PFSK-1 (cell line): ENCODE measurements at regions not wholly inside any gene's neighbourhood (a gene's known extent, or its start where the extent isn't known, plus 50 kb on each side); places are given as distances from the start of the nearest gene placed in this dataset.

Experiments used
- FOXP2 ChIP-seq: optimal IDR thresholded peaks from 2 replicates; pipeline ENCODE3; 2011; ENCODE audit warnings: borderline replicate concordance, control low read depth, inconsistent platforms; ENCODE audit not compliant: insufficient read depth; ENCODE audit errors: extremely low read length, extremely low read depth
- POLR2AphosphoS5 ChIP-seq: IDR thresholded peaks from 2 replicates; pipeline ENCODE4 v1.6.1; 2012; ENCODE audit warnings: low read depth, mild to moderate bottlenecking, control low read depth, low read length, moderate library complexity
- SIN3A ChIP-seq: IDR thresholded peaks from 2 replicates; pipeline ENCODE4 v1.6.1; 2012; ENCODE audit warnings: mild to moderate bottlenecking, low read length, moderate library complexity, borderline replicate concordance; ENCODE audit not compliant: insufficient read depth
- TAF1 ChIP-seq: IDR thresholded peaks from 2 replicates; pipeline ENCODE4 v1.6.1; 2012; ENCODE audit warnings: low read length, control low read depth, borderline replicate concordance; ENCODE audit not compliant: insufficient read depth
- TF ChIP-seq, protein P1 (sequence below), 2 experiments: IDR thresholded peaks; 2 replicates each; pipeline versions ENCODE4 v1.6.1 to v1.8.0; 2011 to 2012; ENCODE audit warnings: low read depth in 2 of 2, low read length in 2 of 2, control low read depth in 1 of 2, inconsistent platforms in 1 of 2, mild to moderate bottlenecking in 1 of 2, moderate library complexity in 1 of 2; ENCODE audit not compliant: insufficient read depth in 1 of 2

DNA sequence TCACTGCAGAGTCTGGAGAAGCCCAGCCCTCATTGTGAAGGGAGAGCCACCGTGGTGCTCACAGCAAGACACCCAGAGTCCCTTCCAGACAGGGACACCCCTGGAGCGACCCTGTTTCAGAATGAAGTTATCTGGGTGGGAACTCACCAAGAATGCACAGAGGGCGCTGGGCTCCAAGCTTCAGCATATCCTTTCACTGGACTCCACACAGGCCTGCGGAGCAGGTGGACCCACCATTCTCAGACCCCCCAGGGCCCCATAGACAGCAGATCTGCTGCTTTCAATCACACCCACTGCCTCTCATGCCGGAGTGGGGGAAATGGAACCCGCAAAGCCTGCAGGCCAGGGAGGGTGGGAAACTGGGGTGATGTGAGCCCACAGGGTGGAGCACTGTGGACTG, 87.8 kb downstream of the RRM2 start:
- TF ChIP-seq POLR2AphosphoS5 (no peak), TAF1 (no peak), FOXP2 (no peak), SIN3A (no peak)
- TF ChIP-seq, protein P1, sequence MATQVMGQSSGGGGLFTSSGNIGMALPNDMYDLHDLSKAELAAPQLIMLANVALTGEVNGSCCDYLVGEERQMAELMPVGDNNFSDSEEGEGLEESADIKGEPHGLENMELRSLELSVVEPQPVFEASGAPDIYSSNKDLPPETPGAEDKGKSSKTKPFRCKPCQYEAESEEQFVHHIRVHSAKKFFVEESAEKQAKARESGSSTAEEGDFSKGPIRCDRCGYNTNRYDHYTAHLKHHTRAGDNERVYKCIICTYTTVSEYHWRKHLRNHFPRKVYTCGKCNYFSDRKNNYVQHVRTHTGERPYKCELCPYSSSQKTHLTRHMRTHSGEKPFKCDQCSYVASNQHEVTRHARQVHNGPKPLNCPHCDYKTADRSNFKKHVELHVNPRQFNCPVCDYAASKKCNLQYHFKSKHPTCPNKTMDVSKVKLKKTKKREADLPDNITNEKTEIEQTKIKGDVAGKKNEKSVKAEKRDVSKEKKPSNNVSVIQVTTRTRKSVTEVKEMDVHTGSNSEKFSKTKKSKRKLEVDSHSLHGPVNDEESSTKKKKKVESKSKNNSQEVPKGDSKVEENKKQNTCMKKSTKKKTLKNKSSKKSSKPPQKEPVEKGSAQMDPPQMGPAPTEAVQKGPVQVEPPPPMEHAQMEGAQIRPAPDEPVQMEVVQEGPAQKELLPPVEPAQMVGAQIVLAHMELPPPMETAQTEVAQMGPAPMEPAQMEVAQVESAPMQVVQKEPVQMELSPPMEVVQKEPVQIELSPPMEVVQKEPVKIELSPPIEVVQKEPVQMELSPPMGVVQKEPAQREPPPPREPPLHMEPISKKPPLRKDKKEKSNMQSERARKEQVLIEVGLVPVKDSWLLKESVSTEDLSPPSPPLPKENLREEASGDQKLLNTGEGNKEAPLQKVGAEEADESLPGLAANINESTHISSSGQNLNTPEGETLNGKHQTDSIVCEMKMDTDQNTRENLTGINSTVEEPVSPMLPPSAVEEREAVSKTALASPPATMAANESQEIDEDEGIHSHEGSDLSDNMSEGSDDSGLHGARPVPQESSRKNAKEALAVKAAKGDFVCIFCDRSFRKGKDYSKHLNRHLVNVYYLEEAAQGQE (IDR thresholded peaks at IDR 0.05; ENCODE audit: insufficient read depth in 1 of 2, low read depth in 2 of 2, low read length in 2 of 2): no peak
